ENCODE measurements at regions not wholly inside any gene's neighbourhood (a gene's known extent, or its start where the extent isn't known, plus 50 kb on each side); places are given as distances from the start of the nearest gene placed in this dataset.

DNA sequence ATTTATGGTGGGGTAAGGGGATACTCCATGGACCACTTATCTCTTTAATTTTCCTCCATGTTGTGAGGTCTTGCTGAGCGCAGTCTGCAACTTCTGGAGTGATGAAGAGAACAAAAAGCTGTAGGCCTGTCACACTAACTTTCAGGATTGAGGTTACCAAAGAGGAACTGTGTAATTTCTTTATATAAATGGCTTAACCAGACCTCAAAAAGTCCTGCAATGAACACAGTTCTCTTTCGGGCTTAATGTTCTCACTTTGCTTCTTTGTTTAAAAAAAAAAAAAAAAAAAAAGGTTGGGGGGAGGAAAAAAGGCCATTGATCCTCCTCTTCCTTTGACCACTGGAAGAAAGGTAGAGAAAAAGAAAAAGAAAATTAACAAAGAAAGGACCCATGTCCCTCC, 86.8 kb upstream of the SOX9 start:
- Histone ChIP-seq H3K4me1 (peaks cover 7% of the 10 kb centered on the region), H3K9me3 (replicated peaks) (no peaks in the 10 kb centered on the region), H3K27me3 (ENCODE audit: low read depth) (peaks cover 14% of the 10 kb centered on the region), H3K36me3 (no peaks in the 10 kb centered on the region), H3K27ac (replicated peaks) (no peak overlapping the region), H3K4me3 (no peak overlapping the region)
- no peak for DNase-seq
- intact Hi-C loops (cut with micrococcal nuclease): no loop called here
- TF ChIP-seq, protein P1, sequence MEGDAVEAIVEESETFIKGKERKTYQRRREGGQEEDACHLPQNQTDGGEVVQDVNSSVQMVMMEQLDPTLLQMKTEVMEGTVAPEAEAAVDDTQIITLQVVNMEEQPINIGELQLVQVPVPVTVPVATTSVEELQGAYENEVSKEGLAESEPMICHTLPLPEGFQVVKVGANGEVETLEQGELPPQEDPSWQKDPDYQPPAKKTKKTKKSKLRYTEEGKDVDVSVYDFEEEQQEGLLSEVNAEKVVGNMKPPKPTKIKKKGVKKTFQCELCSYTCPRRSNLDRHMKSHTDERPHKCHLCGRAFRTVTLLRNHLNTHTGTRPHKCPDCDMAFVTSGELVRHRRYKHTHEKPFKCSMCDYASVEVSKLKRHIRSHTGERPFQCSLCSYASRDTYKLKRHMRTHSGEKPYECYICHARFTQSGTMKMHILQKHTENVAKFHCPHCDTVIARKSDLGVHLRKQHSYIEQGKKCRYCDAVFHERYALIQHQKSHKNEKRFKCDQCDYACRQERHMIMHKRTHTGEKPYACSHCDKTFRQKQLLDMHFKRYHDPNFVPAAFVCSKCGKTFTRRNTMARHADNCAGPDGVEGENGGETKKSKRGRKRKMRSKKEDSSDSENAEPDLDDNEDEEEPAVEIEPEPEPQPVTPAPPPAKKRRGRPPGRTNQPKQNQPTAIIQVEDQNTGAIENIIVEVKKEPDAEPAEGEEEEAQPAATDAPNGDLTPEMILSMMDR (IDR thresholded peaks at IDR 0.05; ENCODE audit: borderline replicate concordance): no peak

DNA sequence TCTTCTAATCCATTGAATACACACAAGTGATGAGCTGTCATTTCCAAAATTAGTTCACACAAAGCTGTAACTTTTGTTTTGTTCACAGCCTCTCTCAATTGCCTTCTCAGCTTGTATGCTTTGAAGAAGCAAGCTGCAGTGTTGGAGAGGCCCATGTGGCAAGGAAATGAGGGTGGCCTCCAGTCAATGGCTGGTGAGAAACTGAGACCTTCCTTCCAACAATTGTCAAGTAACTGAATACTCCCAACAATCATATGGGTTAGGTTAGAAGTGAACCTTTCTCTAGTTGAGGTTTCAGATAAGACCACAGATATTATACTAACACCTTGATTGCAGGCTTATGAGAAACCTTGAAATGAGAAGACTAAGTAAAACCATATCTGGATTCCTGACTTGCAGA, 82.4 kb upstream of the SOX9 start:
- no peak overlapping the region for H3K27ac ChIP-seq (replicated peaks)
- H3K9me3 ChIP-seq (replicated peaks): no peaks in the 10 kb centered on the region
- intact Hi-C loops (cut with micrococcal nuclease): no loop called here
- TF ChIP-seq, protein P1 (IDR thresholded peaks at IDR 0.05; ENCODE audit: borderline replicate concordance): no peak
- no peak for DNase-seq
- H3K27me3 ChIP-seq (ENCODE audit: low read depth): peaks cover 8% of the 10 kb centered on the region
- no peaks in the 10 kb centered on the region for H3K4me1 ChIP-seq
- H3K36me3 ChIP-seq: no peaks in the 10 kb centered on the region
- H3K4me3 ChIP-seq: no peak overlapping the region

DNA sequence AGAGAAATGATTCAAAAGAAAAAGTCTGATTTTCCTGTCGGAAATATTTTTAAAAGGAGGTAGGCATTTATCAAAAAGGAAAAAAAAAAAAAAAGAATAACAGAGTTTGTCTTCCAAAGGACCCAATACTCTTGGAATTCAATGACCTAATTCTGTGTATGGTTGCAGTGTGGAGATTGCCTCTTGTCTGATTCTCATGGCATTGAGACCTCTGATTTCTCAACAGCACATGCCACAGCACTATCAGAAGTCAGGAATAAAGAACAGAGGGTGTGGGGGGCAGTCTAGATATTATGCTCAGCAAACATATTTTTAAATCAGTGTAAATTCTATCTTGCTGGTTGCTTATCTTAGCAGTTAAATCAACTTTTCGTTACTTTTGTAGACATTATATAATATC, 81.3 kb upstream of the SOX9 start:
- Histone ChIP-seq H3K27ac (replicated peaks) (no peak overlapping the region), H3K4me1 (no peaks in the 10 kb centered on the region), H3K27me3 (ENCODE audit: low read depth) (peaks cover 12% of the 10 kb centered on the region), H3K36me3 (no peaks in the 10 kb centered on the region), H3K4me3 (no peak overlapping the region), H3K9me3 (replicated peaks) (no peaks in the 10 kb centered on the region)
- intact Hi-C loops (cut with micrococcal nuclease): no loop called here
- no peak for DNase-seq
- TF ChIP-seq, protein P1 (IDR thresholded peaks at IDR 0.05; ENCODE audit: borderline replicate concordance): no peak

DNA sequence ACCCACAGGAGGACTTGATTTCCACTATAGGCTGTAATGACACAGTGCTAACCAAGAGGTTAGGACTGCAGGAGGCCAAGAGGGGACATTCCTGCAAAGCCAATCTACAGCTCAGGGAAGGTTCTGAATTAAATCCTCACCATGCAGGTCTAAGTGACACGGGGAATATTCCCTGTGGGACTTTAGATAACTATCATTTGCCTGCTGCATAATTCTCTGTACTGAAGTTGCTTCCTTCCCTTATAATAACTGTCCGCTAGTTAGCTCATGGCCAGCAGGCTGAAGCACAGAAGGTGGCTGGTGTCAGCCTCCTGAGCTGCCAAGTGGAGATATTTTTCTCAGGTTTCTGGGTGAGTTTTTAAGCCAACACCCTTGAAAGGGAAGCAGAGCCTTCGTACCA, 74.6 kb upstream of the SOX9 start:
- intact Hi-C loops (cut with micrococcal nuclease): no loop called here
- H3K9me3 ChIP-seq (replicated peaks): no peaks in the 10 kb centered on the region
- H3K36me3 ChIP-seq: no peaks in the 10 kb centered on the region
- no peak overlapping the region for H3K4me3 ChIP-seq
- H3K27ac ChIP-seq (replicated peaks): no peak overlapping the region
- no peak for DNase-seq
- no peaks in the 10 kb centered on the region for H3K4me1 ChIP-seq
- peaks cover 48% of the 10 kb centered on the region for H3K27me3 ChIP-seq (ENCODE audit: low read depth)
- TF ChIP-seq, protein P1 (IDR thresholded peaks at IDR 0.05; ENCODE audit: borderline replicate concordance): no peak

DNA sequence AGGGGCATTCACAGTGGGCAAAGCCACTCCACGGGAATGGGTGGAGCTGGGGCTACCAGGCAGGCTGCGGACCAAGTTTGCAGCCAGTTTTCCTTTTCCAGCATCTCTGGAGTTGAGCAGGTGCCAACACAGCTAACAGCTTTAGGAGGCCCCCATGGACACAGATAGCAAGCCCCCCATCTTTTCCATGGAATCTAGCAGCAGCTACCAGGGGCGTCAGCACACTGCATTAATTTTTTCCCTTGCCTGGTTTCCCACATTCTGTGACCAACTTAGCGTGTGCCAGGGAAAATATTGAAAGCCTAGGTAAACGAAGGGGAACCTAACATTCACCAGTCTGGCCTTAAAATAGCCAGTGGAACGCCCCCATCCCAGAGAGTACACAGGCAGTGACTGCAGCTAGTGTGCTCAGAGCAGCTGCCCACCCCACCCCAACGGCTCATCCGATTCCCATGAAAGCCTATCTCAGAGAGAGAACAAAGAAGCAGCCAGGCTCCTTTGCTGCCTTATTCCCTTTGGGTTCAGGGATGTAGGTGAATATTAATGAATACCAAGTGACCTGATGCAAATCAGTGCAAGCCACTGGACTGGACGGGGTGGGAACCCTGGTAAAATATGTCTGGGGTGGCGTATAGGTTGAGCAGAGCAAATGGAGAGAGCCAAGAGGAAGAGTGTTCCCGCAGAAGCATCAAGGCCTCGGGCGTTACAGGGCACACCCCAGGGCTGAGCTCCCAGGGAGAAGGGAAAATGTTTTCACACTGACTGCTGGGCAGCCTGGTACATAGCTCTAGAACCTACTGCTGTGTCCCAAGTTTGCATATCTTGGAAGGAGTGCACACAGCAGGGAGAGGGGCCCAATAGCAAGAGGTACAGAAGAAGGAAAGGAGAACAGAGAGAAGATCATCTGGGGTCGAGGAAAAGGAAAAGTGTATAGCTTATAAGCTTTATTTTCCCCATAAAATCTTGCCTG, 73.9 kb upstream of the SOX9 start:
- Histone ChIP-seq H3K9me3 (replicated peaks) (no peaks in the 10 kb centered on the region), H3K4me3 (no peak overlapping the region), H3K36me3 (no peaks in the 10 kb centered on the region), H3K4me1 (no peaks in the 10 kb centered on the region), H3K27me3 (ENCODE audit: low read depth) (peaks cover 56% of the 10 kb centered on the region), H3K27ac (replicated peaks) (no peak overlapping the region)
- TF ChIP-seq, protein P1 (IDR thresholded peaks at IDR 0.05; ENCODE audit: borderline replicate concordance): no peak
- intact Hi-C loops (cut with micrococcal nuclease): no loop called here
- DNase-seq: no peak
